GM19455 (cell line): ENCODE measurements at regions not wholly inside any gene's neighbourhood (a gene's known extent, or its start where the extent isn't known, plus 50 kb on each side); places are given as distances from the start of the nearest gene placed in this dataset.
"Not testable (repeated sequence)": the region's sequence is repeated elsewhere in the genome, so short reads cannot be mapped to it uniquely, and the experiment has no call there.

Experiments
- ATAC-seq: cut with Tn5 transposase; IDR thresholded peaks from one replicate; pipeline ENCODE4 v1.9.1; 2021; ENCODE audit not compliant: unreplicated experiment

DNA sequence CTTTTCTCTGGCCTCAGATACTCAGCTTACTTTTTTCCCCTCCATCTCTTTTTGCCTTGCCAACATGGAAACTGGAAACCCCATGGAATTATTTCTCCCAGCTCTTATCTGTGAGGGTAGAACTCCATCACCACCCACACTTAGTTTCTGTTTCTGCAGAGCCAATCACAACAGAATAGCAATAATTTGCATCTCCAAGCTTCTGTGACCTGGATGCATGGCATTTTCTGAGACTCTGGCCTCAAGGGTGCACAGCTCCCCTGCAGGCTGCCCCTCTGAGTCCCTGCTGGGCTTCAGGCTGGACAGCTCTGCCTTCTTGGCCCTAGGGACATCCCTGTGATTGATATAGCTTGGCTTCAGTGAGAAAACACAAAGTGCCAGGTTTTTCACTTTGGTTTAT, 316.5 kb upstream of the FZD8 start:
- ATAC-seq = not testable (repeated sequence)

DNA sequence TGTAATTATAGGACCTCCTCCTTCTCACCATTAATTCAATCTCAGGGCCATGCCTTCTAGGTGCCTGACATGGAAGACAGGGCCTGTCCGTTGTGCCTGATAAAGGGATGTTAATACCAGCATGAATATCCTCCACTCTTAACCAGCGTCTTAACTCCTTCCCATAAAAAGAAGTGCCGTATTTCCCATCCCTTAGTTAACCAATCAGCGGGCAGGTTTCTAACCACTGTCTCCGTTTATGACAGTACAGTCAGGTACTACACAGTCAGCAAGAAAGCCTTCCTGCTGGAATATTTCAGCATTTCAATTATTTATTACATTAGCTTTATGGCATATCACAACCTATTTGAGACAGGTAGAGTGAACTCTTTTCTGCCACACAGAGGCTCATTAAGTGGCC, 308.6 kb upstream of the FZD8 start:
- no peak for ATAC-seq

DNA sequence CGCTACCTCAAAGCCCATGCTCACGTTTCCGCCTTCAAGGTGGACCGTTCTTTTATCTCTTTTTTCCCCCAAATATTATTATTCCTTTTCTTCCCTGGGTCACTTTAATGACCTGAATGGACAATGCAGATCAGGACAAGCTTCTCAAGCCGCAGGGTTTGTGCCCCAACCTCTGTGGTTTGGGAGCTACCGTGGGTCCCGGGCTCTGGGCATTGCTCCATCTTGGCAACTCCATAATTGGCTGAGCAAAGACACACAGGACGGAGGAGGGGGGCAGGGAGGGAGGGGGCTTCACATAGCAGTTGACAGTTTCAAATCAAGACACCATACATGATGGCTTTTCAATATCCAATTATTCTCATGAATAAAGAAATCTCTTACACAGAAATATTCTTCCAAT, 308.1 kb upstream of the FZD8 start:
- ATAC-seq = no peak

DNA sequence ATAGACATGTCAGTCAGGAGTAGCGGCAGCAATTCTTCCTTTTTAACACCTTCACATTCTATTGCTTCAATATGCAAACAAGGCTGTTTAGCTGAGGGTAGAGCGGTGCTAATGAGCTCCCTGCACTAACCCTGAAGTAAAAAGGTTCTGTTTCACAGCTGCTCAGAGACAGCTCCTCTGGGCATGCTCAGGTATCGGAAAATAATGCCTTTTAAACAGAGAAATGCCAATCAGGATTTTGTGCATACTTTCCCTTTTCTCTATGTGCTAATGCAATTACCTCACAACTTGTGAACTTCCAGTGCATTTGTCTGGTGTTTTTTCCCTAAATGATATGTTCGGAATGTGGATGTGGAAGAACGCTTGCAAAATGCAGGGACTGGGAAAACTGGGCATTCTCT, 307.7 kb upstream of the FZD8 start:
- no peak for ATAC-seq

DNA sequence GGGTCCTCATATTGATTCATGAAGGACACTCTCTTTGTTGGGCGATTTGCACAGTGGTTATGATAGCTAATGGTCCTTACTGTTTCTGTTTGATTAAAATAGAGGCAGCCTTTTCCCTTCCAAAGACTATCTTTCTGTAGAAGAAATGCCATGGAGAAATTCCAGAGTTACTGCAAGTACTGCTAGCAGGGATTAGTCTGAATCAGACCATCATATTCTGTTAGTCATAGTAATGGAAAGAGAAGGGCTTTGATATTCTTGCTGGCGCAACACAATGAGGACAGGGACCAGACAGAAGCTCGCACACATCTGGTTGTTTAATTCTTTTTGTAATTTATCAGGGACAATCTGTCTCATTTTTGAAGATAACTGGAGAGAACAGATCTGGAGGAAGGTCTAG, 304.5 kb upstream of the FZD8 start:
- no peak for ATAC-seq

DNA sequence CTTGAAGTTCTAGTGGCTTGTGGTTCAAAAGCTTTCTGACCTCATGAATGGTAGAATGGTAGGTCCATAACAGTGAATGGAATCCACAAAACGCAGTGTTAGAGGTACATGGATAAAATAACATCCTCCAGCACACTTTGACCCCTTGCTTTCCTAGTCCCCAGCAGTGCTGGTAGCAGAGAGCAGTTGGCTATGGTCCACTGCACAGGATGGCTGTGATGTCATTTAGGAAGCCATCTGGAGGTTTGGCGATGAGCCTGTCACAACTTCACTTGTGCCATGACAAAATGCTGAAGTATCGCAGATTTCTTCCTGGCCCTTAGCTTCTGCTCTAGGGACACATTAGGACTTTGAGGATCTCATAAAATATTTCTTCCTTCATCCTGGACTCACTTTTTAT, 300.0 kb upstream of the FZD8 start:
- ATAC-seq = no peak

DNA sequence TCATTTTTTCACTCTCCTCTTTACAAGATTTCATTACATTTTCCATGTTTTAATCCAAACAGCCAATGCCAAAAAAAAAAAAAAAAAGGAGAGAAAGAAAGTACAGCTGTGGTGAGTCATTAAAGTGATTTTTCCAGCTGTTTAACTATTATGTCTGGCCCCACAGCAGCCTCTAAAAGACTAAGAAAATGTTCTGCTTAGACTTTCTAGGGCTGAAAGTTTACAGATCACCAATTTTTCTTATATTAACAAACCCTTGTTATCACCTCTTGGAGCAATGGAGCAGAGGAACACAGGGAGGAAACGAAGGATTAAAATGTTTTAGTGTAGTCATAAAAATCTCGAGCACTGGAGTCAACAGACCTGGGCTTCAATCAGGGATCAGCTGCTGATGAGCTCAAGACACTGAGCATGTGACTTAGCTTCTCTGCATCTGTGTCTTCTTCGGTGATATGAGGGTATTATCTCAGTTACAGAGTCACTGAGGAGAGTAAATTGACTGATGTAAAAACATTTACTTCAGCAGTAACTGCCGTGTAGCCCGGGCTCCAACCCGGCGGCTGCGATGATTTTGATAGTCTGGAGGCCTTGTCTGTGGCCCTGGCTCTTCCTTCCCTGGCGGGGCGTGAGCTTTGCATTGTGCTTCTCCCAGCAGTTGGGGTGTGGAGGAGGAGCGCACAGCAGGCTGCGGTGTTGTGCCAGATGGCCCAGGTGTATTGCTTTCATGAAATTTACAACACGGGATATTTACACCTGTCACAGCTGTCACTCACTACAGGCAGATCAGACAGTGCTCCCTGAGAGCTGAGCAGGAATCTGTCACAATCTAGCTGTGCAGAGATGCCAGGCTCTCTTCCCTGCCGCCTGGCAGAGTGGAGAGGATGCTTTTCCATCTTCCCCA, 298.3 kb upstream of the FZD8 start:
- no peak for ATAC-seq

DNA sequence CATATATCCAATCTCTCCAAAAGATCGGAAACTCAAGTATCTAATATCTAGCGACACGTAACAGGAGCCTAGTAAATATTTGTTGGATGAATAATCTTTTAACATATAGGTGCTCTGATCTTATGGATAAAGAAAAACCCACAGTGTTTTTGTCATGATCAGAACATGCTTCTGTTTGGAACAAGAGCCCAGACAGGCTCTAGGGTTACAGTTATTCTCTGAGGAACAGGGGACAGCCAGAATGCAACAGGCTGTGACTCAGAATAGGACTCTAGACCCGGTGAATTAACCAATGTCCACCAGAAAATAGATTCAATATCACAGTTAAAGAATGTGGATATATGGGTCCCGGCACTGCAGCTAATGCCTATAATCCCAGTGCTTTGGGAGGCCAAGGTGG, 296.1 kb upstream of the FZD8 start:
- no peak for ATAC-seq

DNA sequence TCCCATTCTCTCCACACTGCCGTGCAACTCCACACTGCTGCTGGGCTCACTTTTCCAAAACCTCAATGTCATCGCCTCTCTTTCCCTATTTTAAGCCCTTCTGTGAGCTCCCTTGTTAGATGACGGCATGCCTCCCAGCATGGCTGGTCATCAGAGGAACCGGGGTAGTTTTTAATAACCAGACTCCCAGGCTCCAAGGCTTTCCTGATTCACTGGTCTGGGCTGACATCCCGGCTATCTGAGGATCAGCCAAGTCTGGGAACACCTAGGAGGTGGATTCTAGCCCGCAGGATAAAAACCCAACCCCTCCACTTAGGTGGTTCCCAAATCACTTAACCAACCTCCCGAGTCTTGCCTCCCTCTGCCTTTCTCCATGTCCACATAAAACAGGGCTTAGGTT, 295.4 kb upstream of the FZD8 start:
- ATAC-seq = no peak

DNA sequence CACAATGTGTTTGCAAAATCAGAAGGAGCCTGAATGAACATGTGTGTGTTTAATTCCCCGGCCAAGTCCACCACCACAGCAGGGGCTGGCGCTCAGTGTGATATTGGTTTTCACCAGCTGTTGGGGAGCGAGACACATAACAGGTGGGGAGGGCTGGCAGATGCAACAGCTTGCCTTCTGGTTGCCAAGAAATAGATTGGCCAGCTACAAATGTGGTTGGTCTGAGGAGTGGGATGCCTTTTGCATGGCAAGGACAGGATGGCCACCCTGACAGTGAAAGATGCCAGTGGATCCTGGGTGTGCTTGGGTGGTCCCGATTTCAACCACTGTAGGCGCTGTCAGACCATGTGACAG, 292.5 kb upstream of the FZD8 start:
- no peak for ATAC-seq

DNA sequence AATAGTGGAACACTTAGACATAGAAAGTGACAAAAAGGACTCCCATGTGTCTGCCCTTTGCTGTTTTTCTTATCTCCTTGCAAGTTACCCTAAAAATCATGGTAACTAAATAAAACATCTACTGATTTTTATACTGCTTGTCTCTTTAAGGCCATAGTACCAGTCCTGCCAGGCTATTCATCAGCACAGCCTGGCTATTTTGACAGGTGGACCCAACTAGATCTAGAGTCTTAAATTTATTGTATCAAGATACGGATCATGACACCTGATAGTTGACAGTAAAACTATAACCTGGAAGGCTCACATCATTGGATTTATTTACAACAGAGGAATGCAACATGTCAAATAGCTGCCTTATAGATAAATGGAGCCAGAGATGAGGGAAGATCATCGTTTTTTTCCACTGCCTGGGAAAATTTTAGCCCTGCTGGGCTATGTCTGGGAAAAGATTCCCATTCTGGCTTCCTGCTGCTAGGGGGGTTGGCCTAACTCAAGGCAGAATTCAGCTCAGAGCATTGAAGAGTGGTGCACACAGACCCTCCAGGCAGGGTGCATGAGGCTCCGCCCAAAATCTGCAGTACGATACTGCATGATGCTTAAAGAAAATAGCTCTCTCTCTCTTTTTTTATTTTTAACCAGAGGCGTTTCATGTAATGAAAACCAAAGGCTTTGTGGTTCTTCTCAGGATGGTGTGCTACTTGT, 292.0 kb upstream of the FZD8 start:
- ATAC-seq = no peak

DNA sequence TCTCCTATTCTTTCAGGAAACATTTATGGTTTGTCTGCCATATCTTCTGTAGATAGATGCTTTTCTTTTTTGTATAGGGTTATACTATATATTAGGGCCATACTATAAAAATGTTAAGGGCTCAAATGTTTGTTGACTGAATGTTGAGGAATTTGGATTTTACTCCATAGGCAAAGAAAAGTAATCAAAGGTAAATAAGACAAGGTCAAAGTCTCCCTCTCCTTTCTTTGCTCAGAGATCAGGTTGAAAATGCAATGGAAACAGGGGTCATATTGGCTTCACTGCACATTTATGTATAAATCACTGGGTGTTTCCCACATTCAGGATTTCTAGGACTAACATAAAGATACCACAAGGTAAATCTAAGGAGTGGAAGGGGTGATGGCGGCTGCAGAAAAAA, 291.4 kb upstream of the FZD8 start:
- no peak for ATAC-seq

DNA sequence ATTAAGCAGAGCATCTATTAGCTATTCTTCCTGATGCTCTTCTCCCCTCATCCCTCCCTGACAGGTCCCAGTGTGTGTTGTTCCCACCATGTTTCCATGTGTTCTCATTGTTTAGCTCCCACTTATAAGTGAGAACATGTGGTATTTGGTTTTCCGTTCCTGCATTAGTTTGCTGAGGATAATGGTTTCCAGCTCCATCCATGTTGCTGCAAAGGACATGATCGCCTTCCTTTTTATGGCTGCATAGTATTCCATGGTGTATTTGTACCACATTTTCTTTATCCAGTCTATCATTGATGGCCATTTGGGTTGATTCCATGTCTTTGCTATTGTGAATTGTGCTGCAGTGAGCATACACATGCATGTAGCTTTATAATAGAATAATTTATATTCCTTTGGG, 287.9 kb upstream of the FZD8 start:
- ATAC-seq = not testable (repeated sequence)

DNA sequence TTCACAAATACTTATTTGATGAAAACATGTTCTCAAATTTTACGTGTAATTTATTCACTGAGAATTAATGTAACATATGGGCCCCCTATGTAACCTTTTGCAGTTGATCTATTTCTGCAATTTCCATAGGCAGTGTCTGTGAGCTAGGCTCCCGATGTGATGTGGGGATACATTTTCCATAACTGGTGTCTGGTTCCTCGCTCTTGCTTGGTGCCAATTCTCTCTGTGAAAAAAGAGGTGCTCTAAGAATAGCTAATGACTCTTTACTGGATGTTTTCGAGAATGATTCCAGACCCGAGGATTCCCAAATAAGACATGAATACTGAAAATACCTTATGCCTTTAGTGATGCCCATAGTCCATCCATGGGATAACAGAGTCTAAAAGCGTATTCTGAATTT, 286.7 kb upstream of the FZD8 start:
- ATAC-seq = no peak

DNA sequence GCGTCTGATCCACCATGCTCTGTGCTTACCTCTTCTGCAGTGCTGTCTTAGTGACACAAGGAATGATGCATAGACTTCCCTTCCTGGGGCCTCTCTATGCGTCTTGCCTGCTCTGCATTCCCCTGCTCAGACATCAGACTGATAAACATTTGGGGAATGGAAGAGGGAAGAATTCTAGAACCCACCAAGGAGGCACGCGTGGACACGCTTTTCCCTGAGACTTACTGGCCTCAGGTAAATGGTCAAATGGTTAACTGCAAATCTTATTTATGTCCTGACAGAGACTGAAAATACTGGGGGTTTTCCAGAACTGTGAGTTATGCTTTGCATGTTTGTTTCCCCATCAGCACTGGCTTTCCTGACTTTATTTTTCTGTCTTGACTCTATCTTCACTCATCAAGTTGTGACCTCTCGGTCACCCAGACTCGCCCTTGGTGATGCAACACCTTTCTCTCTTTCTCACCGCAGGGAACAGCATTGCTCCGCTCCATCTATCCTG, 285.9 kb upstream of the FZD8 start:
- ATAC-seq = no peak

DNA sequence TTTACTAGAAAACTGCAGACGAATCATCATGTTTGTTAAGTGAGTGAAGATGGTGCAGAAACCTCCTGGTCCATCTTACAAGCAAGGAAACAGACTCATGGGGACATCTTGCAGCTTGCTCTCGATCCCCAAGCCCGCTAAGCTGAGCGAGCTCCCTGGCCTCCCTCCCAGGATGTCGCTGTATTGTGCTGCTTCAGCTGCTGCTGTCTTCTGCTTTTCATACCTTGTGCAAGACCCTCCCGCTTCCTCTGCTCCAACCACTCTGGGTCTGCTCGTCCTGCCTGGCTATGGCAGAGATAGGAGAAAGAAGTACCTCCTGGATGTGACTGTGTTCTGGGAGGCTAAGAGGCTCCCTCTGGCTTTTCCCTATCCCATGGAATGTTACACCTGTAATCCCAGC, 285.2 kb upstream of the FZD8 start:
- no peak for ATAC-seq

DNA sequence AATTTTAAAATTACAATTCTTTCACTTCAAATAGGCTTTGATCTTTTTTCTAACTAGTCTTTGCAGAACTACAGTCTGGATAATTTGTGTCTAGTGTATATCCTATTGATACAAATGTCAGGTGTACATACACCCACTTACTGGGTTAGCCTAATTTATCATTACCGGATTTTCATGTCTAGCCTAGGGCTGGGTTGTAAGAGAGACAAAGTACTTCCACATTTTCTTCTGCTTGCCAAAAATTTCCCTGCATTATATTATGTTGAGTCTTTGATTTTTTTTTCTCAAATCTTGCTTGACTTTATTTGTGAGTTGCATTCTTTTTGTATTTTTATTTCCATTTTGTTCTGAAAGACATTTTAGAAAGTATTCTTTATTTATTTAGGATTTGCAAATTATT, 284.8 kb upstream of the FZD8 start:
- no peak for ATAC-seq

DNA sequence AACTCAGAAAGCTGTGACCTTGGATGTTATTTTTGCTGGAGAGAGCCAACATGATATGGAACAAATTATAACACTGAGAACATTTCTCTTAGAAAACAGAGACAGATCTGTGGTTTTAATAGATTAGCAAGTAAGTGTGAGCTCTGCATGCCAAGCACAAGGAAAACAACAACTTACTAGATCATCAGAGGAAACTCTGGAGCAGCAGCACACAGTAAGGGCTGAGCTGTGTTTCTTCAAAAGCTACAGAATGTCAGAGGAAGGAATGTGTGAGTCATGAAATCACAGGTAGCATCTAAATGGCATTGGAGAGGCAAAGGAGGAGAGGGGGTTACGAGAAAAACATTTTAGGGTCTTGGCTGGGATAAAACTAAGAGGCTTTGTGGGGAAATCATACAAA, 283.4 kb upstream of the FZD8 start:
- ATAC-seq = no peak

DNA sequence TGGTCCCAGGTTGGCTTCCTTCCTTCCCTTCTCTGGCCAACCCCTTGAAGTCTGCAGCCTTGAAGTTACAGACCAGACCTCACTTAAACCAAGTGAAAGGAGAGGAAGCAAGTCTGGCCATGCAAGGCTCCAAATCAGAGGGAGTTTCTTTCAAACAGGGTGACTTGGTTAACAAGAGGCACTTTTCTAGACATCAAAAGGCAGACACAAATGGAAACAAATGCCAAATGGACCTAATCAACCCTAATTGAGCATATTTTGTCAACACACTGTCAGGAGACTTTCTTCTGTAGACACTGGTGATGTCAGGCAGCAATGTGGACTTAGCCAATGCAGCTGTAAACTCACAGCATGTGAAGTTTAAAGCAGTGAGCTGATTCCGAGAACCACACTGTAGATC, 282.7 kb upstream of the FZD8 start:
- no peak for ATAC-seq

DNA sequence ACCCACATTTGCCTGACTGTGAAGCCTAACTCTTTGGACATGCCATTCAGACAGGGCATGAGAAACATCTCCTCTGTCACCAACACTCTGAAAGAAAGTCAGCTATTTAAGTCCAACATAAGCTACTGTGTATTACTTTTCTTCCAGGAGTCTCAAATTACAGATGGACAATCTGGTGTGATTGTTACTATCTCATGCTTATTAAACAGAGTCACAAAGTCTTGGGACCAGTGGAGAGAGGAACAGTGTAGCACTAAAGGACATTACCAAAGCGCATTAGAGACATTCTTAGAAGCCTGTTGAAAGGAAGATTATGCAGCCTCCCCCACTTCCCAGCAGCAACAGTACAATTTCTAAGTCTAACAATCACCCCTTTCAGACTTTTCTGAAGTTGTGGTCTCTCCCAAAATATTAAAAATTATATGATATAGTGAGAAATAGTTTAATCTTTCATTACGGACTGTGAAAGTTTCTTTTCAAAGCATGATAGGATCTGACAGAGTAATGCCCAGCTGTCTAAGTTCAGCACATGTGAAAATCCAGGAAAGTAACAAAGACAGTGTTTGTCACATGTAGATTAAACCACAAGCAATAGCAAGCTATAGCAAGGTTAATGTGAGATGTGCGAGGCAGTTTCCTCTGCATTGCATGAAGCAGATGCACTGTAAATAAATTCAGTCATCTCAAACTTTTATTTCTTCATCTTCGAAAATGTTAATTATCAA, 280.9 kb upstream of the FZD8 start:
- ATAC-seq = no peak

DNA sequence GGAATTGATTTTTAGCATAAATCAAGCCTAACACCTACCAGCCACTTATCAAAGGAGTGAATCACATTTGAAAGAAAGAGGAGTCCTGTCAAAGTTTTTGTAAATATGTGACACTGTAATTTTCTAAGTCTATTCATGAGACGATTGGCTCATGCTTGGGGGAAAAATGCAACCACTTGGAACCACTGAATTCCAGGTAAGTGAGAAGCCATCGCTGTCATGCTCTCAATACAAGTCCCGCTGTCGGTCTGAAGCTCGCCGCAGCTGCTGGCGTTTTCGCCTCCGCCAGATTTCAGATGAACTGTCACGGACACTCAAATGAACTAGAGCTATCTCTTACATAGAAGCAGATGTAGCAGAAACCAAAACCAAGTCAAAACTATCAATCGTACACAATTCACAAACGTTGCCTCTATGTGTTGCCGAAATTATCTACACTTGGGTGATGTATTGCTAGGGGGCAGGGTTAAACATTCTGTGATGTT, 279.8 kb upstream of the FZD8 start:
- ATAC-seq = no peak

DNA sequence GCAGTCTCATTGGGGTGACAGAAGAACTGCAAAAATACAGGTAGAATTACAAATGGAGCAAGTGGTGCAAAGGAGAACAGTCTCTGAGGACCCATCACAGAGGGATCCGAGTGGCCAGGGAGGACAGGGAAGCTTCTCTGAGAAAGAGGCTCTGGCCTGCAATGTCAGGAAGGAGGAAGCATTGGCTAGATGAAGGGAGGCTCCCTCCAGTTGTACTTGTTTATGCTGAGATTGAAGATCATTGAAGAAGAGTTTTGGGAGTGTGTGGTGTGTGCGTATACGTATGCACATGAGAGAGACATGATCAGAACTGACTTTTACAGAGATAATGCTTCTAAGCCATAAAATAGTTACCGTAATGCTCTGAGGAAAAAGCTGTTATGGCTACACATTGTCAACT, 274.7 kb upstream of the FZD8 start:
- no peak for ATAC-seq
